ENCODE measurements at regions not wholly inside any gene's neighbourhood (a gene's known extent, or its start where the extent isn't known, plus 50 kb on each side); places are given as distances from the start of the nearest gene placed in this dataset.
"Not testable (repeated sequence)": the region's sequence is repeated elsewhere in the genome, so short reads cannot be mapped to it uniquely, and the experiment has no call there.

- peaks cover 24% of the 10 kb centered on the region for H3K4me1 Mint-ChIP-seq
- no peak overlapping the region for H3K4me3 Mint-ChIP-seq
- H3K36me3 Mint-ChIP-seq, result peaks cover 6% of the 10 kb centered on the region
- H3K9me3 Mint-ChIP-seq (ENCODE audit: low read depth), result no peaks in the 10 kb centered on the region
- ATAC-seq (no peak), DNase-seq (no peak)
- CTCF ChIA-PET, result interaction anchor here (0.5 to 4.1 kb wide), 3 partner anchors 9 to 159 kb away, joined by 3 to 13 read pairs (median 3); no protein-coding TSS in a partner anchor
- peak overlapping the region; percentile 6 for H3K27ac Mint-ChIP-seq
- H3K27me3 Mint-ChIP-seq, result no peaks in the 10 kb centered on the region
These were observed 68.7 kb downstream of the ARF6 start for GRCh38 chr14:49961270-49962222.

GRCh38 chr14:49962621-49963020, 69.7 kb downstream of the ARF6 start:
- H3K27me3 Mint-ChIP-seq, result no peaks in the 10 kb centered on the region
- H3K36me3 Mint-ChIP-seq, result peaks cover 6% of the 10 kb centered on the region
- ATAC-seq (no peak), DNase-seq (no peak)
- H3K9me3 Mint-ChIP-seq (ENCODE audit: low read depth), result peaks cover 2% of the 10 kb centered on the region
- peaks cover 26% of the 10 kb centered on the region for H3K4me1 Mint-ChIP-seq
- no peak overlapping the region for H3K27ac Mint-ChIP-seq
- CTCF ChIA-PET, result interaction anchor here (0.9 to 4.1 kb wide), 4 partner anchors 8 to 16 kb away, joined by 3 to 13 read pairs (median 6); no protein-coding TSS in a partner anchor
- H3K4me3 Mint-ChIP-seq, result no peak overlapping the region

GRCh38 chr14:49965068-49965651, 72.3 kb downstream of the ARF6 start:
- peaks cover 31% of the 10 kb centered on the region for H3K4me1 Mint-ChIP-seq
- H3K9me3 Mint-ChIP-seq (ENCODE audit: low read depth); H3K27ac Mint-ChIP-seq; CTCF ChIA-PET; H3K36me3 Mint-ChIP-seq; DNase-seq; H3K27me3 Mint-ChIP-seq; H3K4me3 Mint-ChIP-seq; ATAC-seq: not testable (repeated sequence)

- ATAC-seq (no peak), DNase-seq (no peak)
- Mint-ChIP-seq H3K4me3 (no peak overlapping the region), H3K9me3 (ENCODE audit: low read depth) (peaks cover 2% of the 10 kb centered on the region), H3K36me3 (peaks cover 1% of the 10 kb centered on the region), H3K27me3 (no peaks in the 10 kb centered on the region), H3K4me1 (peaks cover 37% of the 10 kb centered on the region), H3K27ac (no peak overlapping the region)
- CTCF ChIA-PET, result interaction anchor here (1.0 to 1.4 kb wide), 3 partner anchors 14 to 104 kb away, joined by 3 to 6 read pairs (median 5); no protein-coding TSS in a partner anchor
These were observed 73.5 kb downstream of the ARF6 start for GRCh38 chr14:49966304-49966809.

- no peak overlapping the region for H3K27ac Mint-ChIP-seq
- H3K27me3 Mint-ChIP-seq, result no peaks in the 10 kb centered on the region
- peaks cover 40% of the 10 kb centered on the region for H3K4me1 Mint-ChIP-seq
- DNase-seq, result no peak
- no peak for ATAC-seq
- peaks cover 1% of the 10 kb centered on the region for H3K36me3 Mint-ChIP-seq
- no peak overlapping the region for H3K4me3 Mint-ChIP-seq
- peaks cover 2% of the 10 kb centered on the region for H3K9me3 Mint-ChIP-seq (ENCODE audit: low read depth)
- CTCF ChIA-PET, result interaction anchor here (0.6 to 1.4 kb wide), 5 partner anchors 14 to 120 kb away, joined by 3 to 6 read pairs (median 4); no protein-coding TSS in a partner anchor
These were observed 74.2 kb downstream of the ARF6 start for GRCh38 chr14:49966971-49967630.

- H3K36me3 Mint-ChIP-seq, result no peaks in the 10 kb centered on the region
- ATAC-seq (no peak), DNase-seq (no peak)
- peaks cover 2% of the 10 kb centered on the region for H3K9me3 Mint-ChIP-seq (ENCODE audit: low read depth)
- no peak overlapping the region for H3K4me3 Mint-ChIP-seq
- H3K27ac Mint-ChIP-seq, result peak overlapping the region; percentile 99
- CTCF ChIA-PET, result interaction anchor here (0.8 to 5.5 kb wide), 7 partner anchors 9 to 351 kb away, joined by 3 to 47 read pairs (median 13); no protein-coding TSS in a partner anchor
- no peaks in the 10 kb centered on the region for H3K27me3 Mint-ChIP-seq
- peaks cover 56% of the 10 kb centered on the region for H3K4me1 Mint-ChIP-seq
These were observed 77.1 kb downstream of the ARF6 start for GRCh38 chr14:49969961-49970360.

GRCh38 chr14:49970474-49971147, 77.7 kb downstream of the ARF6 start:
- CTCF ChIA-PET, result interaction anchor here (0.7 to 5.5 kb wide), 16 partner anchors 10 to 350 kb away, joined by 3 to 47 read pairs (median 6); no protein-coding TSS in a partner anchor
- Mint-ChIP-seq H3K4me3 (peak overlapping the region; percentile 74), H3K4me1 (peaks cover 62% of the 10 kb centered on the region), H3K36me3 (no peaks in the 10 kb centered on the region), H3K27me3 (no peaks in the 10 kb centered on the region), H3K9me3 (ENCODE audit: low read depth) (peaks cover 2% of the 10 kb centered on the region), H3K27ac (peak overlapping the region; percentile 99)
- DNase-seq (no peak), ATAC-seq (no peak)

- peak; percentile 87 for DNase-seq
- Mint-ChIP-seq H3K27ac (peak overlapping the region; percentile 99), H3K36me3 (no peaks in the 10 kb centered on the region), H3K9me3 (ENCODE audit: low read depth) (peaks cover 2% of the 10 kb centered on the region), H3K27me3 (no peaks in the 10 kb centered on the region), H3K4me1 (peaks cover 67% of the 10 kb centered on the region), H3K4me3 (peak overlapping the region; percentile 74)
- CTCF ChIA-PET, result interaction anchor here (0.6 to 5.5 kb wide), 27 partner anchors 9 to 132 kb away, joined by 3 to 47 read pairs (median 4); partner anchors contain the start of gene NEMF
- peak; percentile 66 for ATAC-seq
These were observed 78.6 kb downstream of the ARF6 start for GRCh38 chr14:49971156-49972130.

- peaks cover 1% of the 10 kb centered on the region for H3K9me3 Mint-ChIP-seq (ENCODE audit: low read depth)
- H3K4me1 Mint-ChIP-seq, result peaks cover 74% of the 10 kb centered on the region
- H3K4me3 Mint-ChIP-seq, result peak overlapping the region; percentile 74
- CTCF ChIA-PET, result interaction anchor here (0.6 to 5.5 kb wide), 22 partner anchors 8 to 132 kb away, joined by 3 to 47 read pairs (median 4); no protein-coding TSS in a partner anchor
- ATAC-seq (no peak), DNase-seq (no peak)
- peak overlapping the region; percentile 99 for H3K27ac Mint-ChIP-seq
- no peaks in the 10 kb centered on the region for H3K27me3 Mint-ChIP-seq
- H3K36me3 Mint-ChIP-seq, result no peaks in the 10 kb centered on the region
These were observed 79.3 kb downstream of the ARF6 start for GRCh38 chr14:49972131-49972671.

- ATAC-seq, result peak; percentile 65
- CTCF ChIA-PET, result interaction anchor here (0.8 to 5.5 kb wide), 11 partner anchors 14 to 110 kb away, joined by 3 to 47 read pairs (median 6); no protein-coding TSS in a partner anchor
- H3K36me3 Mint-ChIP-seq, result no peaks in the 10 kb centered on the region
- H3K27me3 Mint-ChIP-seq, result no peaks in the 10 kb centered on the region
- peak; percentile 77 for DNase-seq
- H3K4me1 Mint-ChIP-seq, result peaks cover 79% of the 10 kb centered on the region
- H3K27ac Mint-ChIP-seq, result peak overlapping the region; percentile 99
- H3K9me3 Mint-ChIP-seq (ENCODE audit: low read depth), result no peaks in the 10 kb centered on the region
- H3K4me3 Mint-ChIP-seq, result peak overlapping the region; percentile 74
These were observed 79.9 kb downstream of the ARF6 start for GRCh38 chr14:49972823-49973222.

GRCh38 chr14:49975276-49975675, 82.4 kb downstream of the ARF6 start:
- no peak for DNase-seq
- H3K9me3 Mint-ChIP-seq (ENCODE audit: low read depth), result no peaks in the 10 kb centered on the region
- ATAC-seq, result no peak
- H3K4me3 Mint-ChIP-seq, result no peak overlapping the region
- H3K27ac Mint-ChIP-seq, result peak overlapping the region; percentile 39
- H3K4me1 Mint-ChIP-seq, result peaks cover 88% of the 10 kb centered on the region
- no peaks in the 10 kb centered on the region for H3K27me3 Mint-ChIP-seq
- H3K36me3 Mint-ChIP-seq, result peaks cover 4% of the 10 kb centered on the region
- CTCF ChIA-PET, result interaction anchor here (0.7 to 5.5 kb wide), 6 partner anchors 19 to 112 kb away, joined by 3 to 46 read pairs (median 4); partner anchors contain the start of gene ARF6

Measured in activated CD8-positive, alpha-beta memory T cell treated with anti-CD3 and anti-CD28 coated beads, Interleukin-2, amount 10 ng/mL, durations not matched to agents 7 days and 5 days (primary cell).